GM19328 (cell line): ENCODE measurements at regions not wholly inside any gene's neighbourhood (a gene's known extent, or its start where the extent isn't known, plus 50 kb on each side); places are given as distances from the start of the nearest gene placed in this dataset.

ENCODE experiments used
- ATAC-seq: cut with Tn5 transposase; IDR thresholded peaks from one replicate; pipeline ENCODE4 v1.9.1; 2021; ENCODE audit warnings: mild to moderate bottlenecking, moderate library complexity; ENCODE audit not compliant: unreplicated experiment

DNA sequence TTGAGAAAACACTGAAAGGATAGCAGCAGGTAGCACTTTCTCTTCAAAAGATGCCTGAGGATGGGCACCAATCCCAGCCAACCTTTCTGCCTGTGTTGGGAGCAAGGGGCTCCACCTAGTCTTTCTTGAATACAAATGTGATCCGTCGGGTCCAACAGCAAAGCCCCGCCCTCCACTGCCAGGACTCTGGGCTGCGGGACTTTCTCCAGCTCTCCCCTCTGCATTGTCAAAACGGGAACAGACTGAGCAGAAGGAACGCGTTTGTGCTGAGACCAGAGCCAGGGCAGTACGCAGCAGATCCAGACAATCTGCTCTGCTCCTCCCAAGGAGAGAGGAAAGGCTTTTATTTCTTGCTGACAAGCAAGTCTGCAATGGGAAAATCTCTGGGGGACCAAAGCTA is 139.7 kb downstream of the SEC61B start:
- no peak for ATAC-seq

DNA sequence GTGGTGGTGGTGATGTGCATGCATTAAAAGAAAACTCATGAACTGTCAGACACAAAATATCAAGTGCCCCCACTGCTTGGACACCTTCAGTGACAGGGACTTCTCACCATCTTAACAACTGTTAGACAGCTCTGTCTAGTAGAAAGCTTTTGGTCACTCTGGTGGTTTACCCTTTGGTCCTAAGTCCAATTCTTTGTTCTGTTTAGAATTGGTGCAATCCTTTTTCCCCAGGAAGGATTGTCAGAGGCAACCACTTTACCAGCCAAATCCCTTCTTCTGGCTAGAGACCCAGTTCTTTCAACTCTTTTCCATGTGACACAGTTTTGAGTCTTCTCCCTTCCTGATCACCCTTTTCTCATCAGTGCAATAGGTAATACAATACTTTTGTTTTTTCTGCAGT is 140.2 kb downstream of the SEC61B start:
- ATAC-seq = no peak

- no peak for ATAC-seq
These were observed 141.4 kb downstream of the SEC61B start for GRCh38 chr9:99363509-99363908.

DNA sequence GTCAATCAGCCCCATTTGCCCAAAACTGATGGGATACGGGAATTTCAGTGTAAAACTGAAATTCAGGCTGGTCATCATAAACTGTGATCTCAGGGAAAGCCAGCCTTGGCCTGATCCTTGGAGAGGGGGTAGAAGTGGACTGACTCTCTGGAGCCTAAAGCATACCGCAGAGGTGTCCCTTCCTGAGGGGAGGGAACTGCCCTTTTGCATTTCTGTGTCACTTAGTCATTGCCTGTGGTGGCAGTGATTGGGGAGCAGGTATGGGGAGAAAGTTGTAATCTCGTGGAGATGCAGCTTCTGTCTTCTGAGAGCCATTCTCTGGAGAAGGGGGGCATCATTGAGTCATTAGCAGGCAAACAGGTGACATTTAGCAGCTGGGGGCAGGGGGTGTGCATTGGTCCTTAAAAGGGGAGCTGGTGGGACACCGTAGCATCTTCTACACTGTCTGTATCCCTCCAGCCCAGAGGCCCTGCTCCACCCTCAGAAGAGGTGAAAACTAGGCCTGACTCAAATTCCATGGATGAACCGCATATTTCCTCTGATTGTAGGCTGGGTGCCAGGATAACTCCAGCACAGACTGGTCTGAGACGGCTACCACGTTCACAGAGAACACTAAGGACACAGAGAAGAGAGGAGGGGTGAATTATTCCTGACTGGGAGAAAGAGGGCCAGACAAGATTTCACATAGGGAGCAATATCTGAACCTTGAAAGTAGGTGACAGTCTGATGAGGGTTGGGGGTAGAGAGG is 143.3 kb downstream of the SEC61B start:
- no peak for ATAC-seq

DNA sequence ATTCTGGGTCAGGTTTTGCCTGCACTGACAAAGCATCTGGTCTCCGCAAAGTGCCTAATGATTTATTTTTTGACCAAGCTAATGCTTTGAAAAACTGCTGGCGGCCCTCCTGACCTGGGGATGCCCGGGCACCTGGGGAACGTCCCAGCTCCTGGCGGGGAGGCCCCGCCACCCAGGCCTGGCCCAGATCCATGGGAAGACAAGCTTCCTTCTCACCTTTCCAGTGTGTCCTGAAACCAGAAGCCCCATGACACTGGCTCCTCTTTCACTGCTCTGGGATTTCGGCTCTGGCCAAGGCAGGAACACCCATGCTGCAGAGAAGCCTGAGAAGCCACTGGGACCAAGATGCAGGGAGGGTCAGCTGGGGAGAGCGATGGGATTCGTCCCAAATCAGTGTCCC is 144.1 kb downstream of the SEC61B start:
- no peak for ATAC-seq

DNA sequence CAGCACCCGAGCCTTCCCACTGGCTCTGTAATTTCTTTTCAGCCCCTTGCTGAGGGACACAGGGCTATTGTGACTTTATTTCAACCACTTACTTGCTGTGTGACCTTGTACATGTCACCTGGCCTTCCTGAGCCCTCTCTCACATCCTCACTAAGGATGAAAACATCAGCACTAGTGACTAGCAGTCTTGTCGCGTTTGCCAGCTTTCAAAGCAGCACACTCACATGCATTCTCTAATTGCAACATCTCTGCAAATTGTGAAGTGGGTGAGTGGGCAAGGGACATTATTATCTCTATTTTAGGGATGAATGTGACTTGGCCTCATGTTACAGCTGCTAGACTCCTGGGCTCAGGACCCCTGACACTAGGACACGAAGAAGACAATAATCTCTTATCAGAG is 144.5 kb downstream of the SEC61B start:
- ATAC-seq = no peak

DNA sequence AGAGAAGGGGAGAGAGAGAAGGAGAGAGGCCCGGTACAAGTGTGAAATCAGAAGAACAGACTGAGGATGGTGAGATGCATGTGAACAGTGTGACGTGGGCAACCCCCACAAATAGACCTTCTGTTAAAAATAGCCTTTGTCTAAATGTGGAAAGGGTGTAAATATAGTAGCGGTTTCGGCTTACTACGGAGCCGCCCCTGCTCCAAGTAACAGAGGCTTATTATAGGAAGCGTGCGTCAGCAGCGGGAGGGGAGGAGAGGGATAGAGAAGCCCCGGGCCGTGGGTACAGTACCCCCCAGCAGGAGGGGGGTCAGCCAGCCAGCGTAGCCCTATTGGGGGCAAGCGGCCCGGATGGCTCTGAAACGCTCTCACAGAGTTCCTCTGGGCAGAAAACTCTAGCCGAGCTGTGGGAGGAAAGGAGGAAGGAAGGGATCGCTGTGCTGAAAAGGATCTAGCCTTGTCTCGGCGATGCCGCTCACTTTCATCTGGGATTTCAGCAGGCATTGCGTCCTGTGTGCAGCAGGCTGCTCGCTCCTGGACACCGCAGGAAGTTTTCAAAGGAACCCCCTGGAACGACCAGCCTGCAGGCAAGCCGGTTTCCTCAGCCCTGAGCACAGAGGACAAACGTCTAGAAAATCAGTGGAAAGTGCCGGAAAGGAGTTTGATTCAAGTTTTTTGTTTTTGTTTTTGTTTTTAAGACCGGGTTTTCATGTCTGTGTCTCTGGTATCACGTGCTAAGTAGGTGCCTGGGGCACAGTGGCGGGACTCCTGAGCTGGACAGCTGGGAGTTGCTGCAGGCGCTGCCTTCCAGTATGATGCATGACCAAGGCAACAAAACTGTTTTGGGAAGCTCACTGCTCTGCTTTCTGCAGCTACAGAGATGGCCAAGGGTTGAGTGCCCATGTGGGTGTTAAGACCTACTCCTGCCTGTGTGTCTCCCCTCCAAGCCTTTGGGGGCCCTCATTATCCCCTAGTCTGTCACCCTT is 146.6 kb downstream of the SEC61B start:
- no peak for ATAC-seq

GRCh38 chr9:99369327-99369722 is 147.2 kb downstream of the SEC61B start:
- ATAC-seq = no peak

GRCh38 chr9:99370376-99370775 is 148.3 kb downstream of the SEC61B start:
- ATAC-seq = no peak

GRCh38 chr9:99371376-99371775 is 149.3 kb downstream of the SEC61B start:
- ATAC-seq = no peak

- no peak for ATAC-seq
These were observed 151.8 kb downstream of the SEC61B start for GRCh38 chr9:99373912-99374311.

DNA sequence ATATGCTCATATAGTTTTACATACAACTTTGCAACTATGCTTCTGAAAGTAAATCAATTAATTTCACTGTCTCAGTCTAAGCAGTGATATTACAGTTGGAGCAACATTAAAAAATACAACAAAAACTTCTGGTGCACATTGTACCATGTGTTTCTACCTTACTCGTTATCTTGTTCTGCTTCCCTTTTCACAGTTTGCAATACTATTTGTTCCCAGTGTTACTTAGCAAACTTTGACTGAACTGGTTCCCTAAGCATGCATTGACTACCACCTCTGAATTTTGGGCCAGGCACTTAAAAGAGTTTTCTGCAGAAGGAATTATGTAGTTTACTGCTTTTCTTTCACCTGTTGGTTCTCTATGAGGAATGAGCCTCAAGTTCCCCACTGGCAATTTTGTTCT is 152.7 kb downstream of the SEC61B start:
- ATAC-seq = no peak

DNA sequence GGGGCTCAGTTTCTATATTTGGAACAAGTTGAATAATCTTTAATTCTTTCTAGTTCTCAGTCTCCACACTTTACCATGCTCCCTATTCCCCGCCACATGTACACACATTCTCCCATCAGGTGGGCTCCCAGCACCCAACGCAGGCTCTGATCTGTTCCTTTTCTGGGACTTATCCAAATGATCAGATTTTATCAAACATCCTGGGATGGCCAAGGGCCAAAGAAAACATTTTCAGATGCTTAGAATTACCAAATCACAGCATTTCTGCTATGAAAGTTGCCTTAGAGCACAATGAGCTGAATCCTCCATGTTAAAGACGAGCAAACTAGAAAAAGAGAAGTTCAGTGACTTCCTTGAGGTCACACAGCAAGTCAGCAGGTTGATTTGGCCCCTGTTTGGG is 153.4 kb downstream of the SEC61B start:
- no peak for ATAC-seq

- no peak for ATAC-seq
These were observed 156.0 kb downstream of the SEC61B start for GRCh38 chr9:99377790-99378775.

DNA sequence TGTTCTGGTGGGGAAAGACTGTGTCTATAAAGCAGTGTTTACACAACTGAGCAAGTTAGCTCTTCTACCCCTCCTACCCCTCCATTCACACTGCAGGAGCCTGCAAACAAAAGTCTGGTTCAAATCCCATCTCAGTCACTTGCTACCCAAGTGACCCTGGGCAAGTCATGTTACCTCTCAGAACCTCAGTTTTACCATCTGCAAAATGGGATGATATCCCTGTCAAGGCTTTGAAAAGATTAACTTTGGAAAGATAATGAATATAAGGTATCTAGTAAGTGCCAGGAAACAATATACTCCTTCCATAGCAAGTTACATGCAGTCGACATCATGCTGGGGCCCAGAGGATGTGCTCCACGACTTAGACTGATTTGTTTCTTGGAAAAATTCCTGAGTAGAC is 161.5 kb downstream of the SEC61B start:
- ATAC-seq = no peak

- ATAC-seq = no peak
These were observed 163.1 kb downstream of the SEC61B start for GRCh38 chr9:99385215-99385614.

GRCh38 chr9:99385814-99386279 is 163.8 kb downstream of the SEC61B start:
- ATAC-seq = no peak

DNA sequence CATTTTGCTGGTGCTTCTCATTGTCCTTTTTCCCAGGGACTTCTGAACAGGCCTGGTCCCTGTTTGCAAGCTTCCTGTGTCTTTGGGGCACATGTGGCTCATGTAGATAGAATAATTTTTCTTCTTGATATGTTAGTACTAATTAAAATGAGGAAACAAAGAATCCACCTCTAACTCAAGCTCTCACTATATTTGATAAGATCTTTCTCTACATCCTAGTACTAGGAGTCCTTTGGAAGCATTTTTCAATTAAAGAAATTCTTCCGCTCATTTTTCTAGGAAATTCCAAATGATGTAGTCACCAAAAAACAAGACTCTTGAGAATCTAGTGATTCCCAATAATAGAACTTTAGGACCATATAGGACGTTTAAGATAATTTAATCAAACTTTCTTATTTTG is 165.3 kb downstream of the SEC61B start:
- no peak for ATAC-seq

DNA sequence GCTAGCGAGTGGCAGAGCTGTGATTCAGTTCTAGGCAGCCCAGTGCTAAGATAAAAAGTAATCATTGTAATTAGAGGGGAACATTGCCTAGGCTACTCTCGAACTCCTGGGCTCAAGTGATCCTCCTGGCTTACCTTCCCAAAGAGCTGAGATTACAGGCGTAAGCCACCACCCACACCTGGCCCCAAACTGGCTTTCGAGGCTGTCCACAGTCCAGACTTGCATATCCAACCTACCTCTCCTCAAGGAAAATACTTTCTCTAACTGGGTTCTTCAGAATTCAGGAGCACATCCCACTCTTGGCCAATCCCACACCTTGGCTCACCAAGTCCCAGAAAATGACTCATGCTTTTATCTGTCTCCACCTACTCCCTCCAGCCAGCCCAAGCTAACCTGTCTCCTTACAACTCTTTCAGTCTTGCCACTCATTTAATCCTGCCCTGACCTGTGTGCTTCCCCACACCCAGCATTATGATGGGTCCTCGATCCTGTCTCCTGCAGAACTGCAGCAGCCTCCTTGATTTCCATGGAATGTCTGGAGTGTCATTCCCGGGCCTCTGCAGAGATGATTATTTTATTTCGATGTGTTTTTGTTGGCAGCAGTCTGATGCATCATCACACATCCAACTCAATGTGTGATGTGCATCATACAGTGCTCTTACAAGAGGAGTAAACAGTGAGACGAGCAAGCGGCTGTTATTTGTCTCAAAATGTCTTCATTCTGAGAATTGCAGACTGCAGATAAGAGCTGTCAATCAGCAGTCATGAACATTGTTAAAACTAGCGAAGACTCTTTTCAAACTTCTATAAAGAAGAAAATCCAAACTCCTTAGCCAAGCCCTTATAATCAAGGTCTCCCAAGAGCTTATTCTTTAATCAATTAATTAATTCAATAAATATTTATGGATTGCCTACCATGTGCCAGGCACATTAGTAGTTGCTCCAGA is 167.3 kb downstream of the SEC61B start:
- ATAC-seq = no peak
